ENCODE measurements at regions not wholly inside any gene's neighbourhood (a gene's known extent, or its start where the extent isn't known, plus 50 kb on each side); places are given as distances from the start of the nearest gene placed in this dataset.

GRCh38 chr13:22717036-22717435 lies 463.7 kb upstream of the SGCG start:
- DNase-seq (ENCODE audit: low read depth in 2 of 2, low spot score in 1 of 2): no peak

DNA sequence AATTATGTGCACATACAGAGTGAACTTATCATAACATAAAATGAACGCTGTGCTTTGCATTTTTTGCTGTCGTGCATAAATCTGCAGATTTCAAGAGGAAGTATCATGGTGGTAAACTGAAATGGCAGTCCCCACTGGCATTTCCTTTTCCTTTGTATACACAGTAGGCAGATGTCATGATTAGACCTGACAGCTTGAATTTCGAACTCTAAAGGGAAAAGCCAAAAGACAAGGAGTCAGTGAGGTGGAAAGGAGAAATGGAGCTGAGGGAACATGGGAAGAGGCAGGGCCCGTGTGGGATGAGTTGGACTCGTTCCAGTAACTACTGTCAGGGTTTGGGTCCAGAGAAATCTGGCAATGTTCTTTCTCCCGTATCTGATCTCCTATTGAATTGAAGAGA lies 454.1 kb upstream of the SGCG start:
- no peak for DNase-seq (ENCODE audit: low read depth in 2 of 2, low spot score in 1 of 2)

- no peak for DNase-seq (ENCODE audit: low read depth in 2 of 2, low spot score in 1 of 2)
Measured at GRCh38 chr13:22735011-22735995, 445.5 kb upstream of the SGCG start.

GRCh38 chr13:22736084-22736767 lies 444.6 kb upstream of the SGCG start:
- no peak for DNase-seq (ENCODE audit: low read depth in 2 of 2, low spot score in 1 of 2)

DNA sequence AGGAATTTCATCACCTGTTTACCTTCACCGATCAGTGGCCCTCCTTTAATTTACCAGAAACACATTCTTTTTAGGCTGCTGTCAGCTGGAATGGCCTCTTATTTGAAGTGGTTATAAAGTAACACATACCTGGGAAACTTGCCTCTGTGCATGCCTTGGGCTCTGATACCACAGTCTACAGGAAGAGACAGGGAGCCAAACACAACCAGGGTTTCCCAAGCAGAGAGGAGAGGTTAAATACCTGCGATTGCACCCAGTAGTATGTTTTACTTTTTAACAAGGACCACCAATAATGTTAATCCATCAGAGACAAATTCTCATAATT lies 444.0 kb upstream of the SGCG start:
- no peak for DNase-seq (ENCODE audit: low read depth in 2 of 2, low spot score in 1 of 2)

GRCh38 chr13:22738357-22738756 lies 442.4 kb upstream of the SGCG start:
- DNase-seq (ENCODE audit: low read depth in 2 of 2, low spot score in 1 of 2): no peak

DNA sequence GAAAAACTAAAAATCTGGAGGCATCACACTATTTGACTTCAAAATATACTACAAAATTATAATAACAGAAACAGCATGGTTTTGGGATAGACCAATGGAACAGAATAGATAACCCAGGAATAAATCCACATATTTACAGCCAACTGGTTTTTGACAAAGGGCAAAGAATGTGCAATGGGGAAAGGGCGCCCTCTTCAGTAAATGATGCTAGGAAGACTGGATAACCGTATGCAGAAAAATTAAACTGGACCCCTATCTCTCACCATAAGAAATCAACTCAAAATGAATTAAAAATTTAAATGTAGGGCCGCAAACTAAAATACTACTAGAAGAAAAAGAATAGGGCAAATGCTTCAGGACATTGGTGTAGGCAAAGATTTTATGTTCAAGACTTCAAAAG lies 440.5 kb upstream of the SGCG start:
- no peak for DNase-seq (ENCODE audit: low read depth in 2 of 2, low spot score in 1 of 2)

DNA sequence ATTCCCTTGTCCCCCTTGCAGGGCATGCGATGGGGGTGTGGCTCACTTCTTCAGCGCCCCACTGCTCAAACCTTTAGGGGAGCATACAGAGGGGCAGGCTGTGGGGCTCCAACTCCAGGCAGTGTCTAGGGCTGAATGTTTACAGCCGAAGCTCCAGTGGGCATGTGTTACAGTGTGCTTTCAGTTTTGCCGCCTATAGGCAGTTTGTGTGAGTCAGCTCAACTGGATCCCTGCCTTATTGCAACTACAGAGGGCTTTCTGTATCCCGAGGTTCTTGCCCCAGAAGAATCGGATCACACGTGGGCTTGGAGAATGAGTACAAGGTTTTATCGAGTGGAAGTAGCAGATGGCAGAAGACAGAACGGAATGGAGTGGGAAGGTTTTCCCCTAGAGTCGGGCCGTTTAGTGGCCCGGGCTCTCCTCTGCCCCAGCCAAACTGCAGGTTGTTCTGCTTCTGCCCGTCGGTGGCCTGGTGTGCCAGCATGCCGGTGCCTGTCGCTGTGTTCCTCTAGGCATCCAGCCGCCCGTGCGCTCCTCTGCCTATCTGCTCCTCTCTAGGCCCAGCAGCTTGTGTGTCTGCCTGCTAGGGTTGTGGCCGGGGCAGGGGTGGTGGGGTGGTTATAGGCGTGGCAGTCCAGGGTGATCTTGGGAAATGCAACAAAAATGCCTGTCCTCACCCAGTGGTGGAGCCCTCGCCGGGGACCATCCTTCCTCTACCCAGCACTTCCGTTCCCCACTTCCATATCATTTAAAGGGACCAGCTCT lies 435.9 kb upstream of the SGCG start:
- no peak for DNase-seq (ENCODE audit: low read depth in 2 of 2, low spot score in 1 of 2)

DNA sequence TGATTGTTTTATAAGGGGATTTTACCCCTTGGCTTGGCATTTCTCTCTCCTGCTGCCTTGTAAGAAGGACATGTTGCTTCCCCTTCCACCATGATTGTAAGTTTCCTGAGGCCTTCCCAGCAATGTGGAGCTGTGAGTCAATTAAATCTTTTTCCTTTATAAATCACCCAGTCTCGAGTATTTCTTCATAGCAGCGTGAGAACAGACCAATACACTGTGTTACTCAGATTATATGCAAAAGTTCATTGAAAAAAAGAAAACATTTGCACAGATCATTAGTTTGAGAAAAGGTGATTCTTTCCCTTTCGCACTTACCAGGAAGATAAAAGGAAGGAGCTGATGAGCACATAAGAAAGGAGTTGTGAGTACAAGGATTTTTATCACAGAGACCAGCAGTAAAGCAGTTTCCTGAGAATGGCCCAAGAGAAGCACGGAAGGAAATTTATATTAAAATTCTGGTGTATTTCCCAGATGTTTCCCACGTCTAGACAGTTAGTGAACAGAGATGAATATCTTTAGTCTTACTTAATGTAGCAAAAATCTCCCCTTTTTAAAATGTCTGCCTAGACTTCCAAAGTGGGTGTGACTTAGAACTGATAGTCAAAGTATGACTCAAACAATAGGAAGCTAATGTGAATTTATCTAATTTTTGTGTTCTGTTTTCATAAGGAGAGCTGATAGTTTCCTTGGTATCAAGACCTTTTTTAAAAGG lies 431.8 kb upstream of the SGCG start:
- no peak for DNase-seq (ENCODE audit: low read depth in 2 of 2, low spot score in 1 of 2)

DNA sequence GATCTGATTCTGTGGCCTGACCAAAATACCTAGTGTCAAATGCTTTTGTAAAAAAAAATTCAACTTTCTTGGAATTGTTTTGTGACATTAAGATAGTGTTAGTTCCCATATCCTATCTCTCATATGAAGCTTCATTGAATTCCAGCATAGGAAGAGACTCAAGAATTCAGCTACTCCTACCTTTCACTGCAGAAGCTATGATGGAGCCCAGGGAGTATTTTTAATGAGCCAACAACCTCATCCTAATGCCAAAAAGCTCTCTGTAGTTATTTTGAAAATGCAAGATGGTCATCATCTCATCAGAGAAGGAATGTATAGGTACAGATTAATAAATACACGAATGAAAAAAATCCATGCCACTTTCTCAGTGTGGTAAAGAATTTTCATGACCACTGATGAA lies 431.2 kb upstream of the SGCG start:
- no peak for DNase-seq (ENCODE audit: low read depth in 2 of 2, low spot score in 1 of 2)

- DNase-seq (ENCODE audit: low read depth in 2 of 2, low spot score in 1 of 2): no peak
Measured at GRCh38 chr13:22757530-22758120, 423.2 kb upstream of the SGCG start.

- no peak for DNase-seq (ENCODE audit: low read depth in 2 of 2, low spot score in 1 of 2)
Measured at GRCh38 chr13:22758245-22758644, 422.5 kb upstream of the SGCG start.

- DNase-seq (ENCODE audit: low read depth in 2 of 2, low spot score in 1 of 2): no peak
Measured at GRCh38 chr13:22761709-22762108, 419.1 kb upstream of the SGCG start.

DNA sequence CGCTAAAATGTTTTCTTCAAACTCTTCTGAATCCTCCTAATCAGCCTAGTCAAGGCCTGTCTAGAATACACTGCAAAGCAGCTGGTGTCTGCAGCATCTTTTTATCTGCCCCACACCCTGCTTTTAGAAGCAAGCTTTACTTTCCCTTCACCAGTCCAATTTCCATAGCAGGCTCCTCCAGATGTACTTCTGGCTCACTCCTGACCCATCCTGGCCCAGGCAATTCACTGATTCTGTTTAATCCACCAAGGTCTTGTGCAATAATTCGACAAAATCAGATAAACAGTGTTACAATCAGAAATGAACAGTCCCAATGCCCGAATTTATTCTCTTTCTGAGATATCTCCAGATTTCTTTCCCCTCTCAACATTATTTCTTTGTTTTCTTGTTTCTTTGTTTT lies 415.2 kb upstream of the SGCG start:
- DNase-seq (ENCODE audit: low read depth in 2 of 2, low spot score in 1 of 2): no peak

DNA sequence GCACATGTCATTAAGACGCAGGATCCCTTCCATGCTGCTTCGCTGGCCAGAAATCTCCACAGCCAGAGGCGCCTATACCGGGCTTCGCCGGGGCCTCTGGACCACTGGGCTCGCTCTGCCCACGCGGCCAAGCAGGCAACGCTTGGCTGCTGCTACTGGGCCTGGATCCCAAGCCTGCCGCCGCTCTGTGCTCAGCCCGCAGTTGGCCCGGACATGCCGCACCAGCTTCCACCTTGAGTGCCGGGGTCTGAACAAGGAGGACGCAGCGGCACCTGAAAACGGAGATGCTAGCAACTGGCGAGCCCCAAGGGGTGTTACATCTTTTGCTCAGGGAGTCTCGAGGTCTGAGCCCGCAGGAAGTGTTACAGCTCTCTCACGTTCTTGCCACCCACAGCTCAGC lies 409.9 kb upstream of the SGCG start:
- DNase-seq (ENCODE audit: low read depth in 2 of 2, low spot score in 1 of 2): no peak

DNA sequence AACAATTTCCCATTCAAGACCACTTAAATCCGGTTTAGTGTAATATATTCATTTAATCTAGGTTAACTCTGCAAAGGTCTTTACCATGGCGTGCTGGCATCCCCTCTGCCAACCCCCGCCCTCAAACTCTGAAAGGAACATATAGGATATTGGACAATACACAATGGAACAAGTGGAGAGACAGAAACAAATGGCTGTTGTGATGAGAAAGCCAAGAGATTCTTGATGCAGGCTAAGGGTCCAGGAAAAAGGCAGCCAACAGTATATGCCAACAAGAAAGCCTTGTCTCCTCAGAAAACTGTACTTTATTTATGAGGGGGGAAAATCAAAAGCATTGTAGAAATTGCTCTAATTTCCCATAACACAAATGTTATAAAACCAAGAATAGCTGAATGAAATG lies 407.3 kb upstream of the SGCG start:
- no peak for DNase-seq (ENCODE audit: low read depth in 2 of 2, low spot score in 1 of 2)

- no peak for DNase-seq (ENCODE audit: low read depth in 2 of 2, low spot score in 1 of 2)
Measured at GRCh38 chr13:22776394-22777186, 404.2 kb upstream of the SGCG start.

GRCh38 chr13:22777207-22777606 lies 403.6 kb upstream of the SGCG start:
- no peak for DNase-seq (ENCODE audit: low read depth in 2 of 2, low spot score in 1 of 2)

- DNase-seq (ENCODE audit: low read depth in 2 of 2, low spot score in 1 of 2): no peak
Measured at GRCh38 chr13:22789027-22789593, 391.7 kb upstream of the SGCG start.

GRCh38 chr13:22789916-22790315 lies 390.9 kb upstream of the SGCG start:
- no peak for DNase-seq (ENCODE audit: low read depth in 2 of 2, low spot score in 1 of 2)

Data from stimulated activated CD8-positive, alpha-beta memory T cell treated with anti-CD3 and anti-CD28 coated beads, Interleukin-4, amount 100 ng/mL, for 4 hours (primary cell).